HG03196 (cell line): ENCODE measurements at regions not wholly inside any gene's neighbourhood (a gene's known extent, or its start where the extent isn't known, plus 50 kb on each side); places are given as distances from the start of the nearest gene placed in this dataset.

Experiments used
- ATAC-seq: cut with Tn5 transposase; IDR thresholded peaks from one replicate; pipeline ENCODE4 v1.9.1; 2021; ENCODE audit not compliant: unreplicated experiment

DNA sequence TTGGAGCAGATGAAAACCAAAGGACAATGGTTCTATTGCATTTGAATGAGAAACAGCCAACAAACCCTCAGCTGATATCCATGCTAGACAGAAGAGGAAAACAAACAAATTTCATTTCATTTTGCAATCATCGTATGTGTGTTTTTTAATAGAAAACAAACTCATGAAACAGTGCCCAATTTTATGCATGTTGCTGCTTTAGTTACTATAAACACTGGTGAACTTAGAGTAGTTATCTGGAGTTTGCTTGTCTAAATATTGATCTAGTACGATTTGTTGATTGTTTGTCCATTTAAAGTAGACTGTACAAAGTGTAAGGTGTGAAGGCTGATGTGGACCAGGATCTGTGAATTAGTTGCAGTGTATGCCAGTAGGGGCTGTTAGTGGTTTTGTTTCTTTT is 166.6 kb downstream of the KITLG start:
- no peak for ATAC-seq

DNA sequence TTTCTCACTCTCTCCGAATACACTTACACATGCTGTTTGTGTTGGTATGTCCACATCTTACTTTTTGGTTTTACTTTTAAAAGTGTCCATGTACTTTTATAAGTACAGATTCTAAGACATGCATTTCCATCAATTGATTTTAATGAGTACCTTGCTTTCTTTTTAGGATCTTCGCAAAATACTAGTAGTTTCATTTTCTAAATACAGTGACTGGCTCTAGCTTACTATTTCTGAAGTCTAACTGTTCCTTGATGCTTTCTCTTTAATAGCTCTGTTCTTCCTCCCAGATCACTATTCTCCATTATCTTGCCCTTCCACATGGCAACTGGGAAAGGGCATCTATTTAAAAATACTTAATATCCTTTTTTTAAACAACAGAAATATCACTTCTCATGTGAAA is 164.1 kb downstream of the KITLG start:
- ATAC-seq = no peak

- ATAC-seq = no peak
These were observed 163.5 kb downstream of the KITLG start for GRCh38 chr12:88416786-88417185.

- no peak for ATAC-seq
These were observed 162.7 kb downstream of the KITLG start for GRCh38 chr12:88417531-88417930.

GRCh38 chr12:88418856-88419497 is 161.3 kb downstream of the KITLG start:
- ATAC-seq = no peak

- no peak for ATAC-seq
These were observed 160.5 kb downstream of the KITLG start for GRCh38 chr12:88419794-88420193.

- no peak for ATAC-seq
These were observed 159.8 kb downstream of the KITLG start for GRCh38 chr12:88420457-88420856.

DNA sequence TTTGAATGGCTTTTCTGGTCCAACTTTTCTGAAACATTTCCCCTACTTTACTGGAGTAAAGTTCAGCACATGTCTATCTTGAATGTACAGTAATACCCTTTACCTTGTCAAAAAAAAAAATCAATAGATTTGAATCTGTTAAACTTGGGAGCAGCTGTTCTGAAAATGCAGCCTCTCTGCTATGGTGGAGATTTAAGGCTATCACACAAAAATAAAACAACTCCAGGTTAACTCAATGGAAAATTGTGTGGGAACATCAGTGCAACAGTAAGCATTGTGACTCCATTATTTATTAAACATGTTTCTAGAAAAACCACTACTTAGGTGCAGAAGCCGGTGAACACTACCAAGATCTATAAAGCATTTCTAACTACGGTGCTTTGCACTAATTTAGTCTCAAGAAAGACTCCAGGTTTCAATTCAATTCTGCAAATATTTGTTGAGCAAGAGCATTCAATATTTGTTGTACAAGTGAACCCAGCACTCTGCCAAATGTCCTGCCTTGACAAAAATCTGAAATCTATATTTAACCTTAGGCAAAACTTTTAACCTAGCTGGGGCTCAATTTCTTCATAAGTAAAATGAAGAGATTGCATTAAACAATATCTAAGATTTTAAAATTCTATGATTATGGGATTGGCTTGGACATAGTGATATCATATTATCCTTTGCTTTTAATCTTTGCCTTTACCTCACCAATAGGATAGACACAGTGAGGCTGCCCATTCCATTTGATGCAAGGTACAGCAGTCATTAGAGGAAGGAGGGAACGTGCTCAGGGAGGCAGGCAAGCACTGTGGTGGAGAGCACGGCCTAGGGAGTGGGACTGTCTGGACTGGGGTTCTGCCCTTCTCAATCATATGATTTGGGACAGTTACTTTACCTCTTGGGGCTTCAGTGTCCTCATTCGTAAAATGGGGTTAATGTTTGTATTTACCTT is 155.2 kb downstream of the KITLG start:
- no peak for ATAC-seq

DNA sequence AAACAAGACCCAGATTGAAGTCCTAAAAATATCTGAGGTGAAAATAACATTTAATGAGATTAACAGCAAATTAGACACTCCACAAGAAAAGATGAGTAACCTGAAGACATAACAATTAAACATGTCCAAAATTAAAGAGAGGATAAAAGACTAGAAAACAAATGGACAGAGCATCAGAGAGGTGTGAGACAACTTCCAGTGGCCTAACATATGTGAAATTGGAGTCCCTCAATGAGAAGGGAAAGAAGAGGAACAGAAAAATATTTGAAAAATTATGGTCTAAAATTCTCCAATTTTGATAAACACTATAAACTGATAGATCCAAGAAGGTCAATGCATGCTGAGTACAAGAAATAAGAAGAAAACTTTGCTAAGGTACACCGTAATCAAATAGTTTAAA is 151.9 kb downstream of the KITLG start:
- ATAC-seq = no peak

DNA sequence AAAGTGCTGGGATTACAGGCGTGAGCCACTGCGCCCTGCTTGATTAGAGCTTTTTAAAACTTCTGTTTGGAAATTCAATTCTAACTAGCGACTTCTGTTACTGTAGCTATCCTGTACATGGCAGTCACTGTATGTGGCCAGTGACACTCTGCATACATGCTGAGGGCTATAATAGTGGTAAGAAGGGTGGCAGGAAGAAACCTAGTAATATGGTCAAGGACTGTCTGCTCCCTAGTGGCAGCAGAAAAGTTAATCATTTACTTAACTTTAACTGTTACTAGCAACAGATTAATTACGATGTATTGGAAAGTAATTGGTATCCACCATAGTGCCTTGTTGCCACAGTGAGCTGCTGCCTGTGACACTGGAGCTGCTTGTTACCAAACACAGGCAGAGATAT is 149.0 kb downstream of the KITLG start:
- no peak for ATAC-seq

GRCh38 chr12:88432531-88433490 is 147.5 kb downstream of the KITLG start:
- no peak for ATAC-seq

GRCh38 chr12:88433997-88434703 is 146.1 kb downstream of the KITLG start:
- ATAC-seq = peak; percentile 71

GRCh38 chr12:88435334-88436076 is 144.8 kb downstream of the KITLG start:
- no peak for ATAC-seq

GRCh38 chr12:88437226-88437625 is 143.0 kb downstream of the KITLG start:
- ATAC-seq = no peak
